Tibial nerve (tissue), 4 donors: ENCODE measurements at regions not wholly inside any gene's neighbourhood (a gene's known extent, or its start where the extent isn't known, plus 50 kb on each side); places are given as distances from the start of the nearest gene placed in this dataset.

Experiments used
- DNase-seq, 2 donors: peaks; one replicate each; pipeline ENCODE4 v3.0.0-alpha.2; 2019; ENCODE audit warnings: low spot score in 2 of 2
- H3K27ac ChIP-seq, 4 donors: fragments of 200-600 bp; sonication (generic) in 3 of 4; one replicate each; pipeline ENCODE4 v1.5.1; 2017 to 2019; ENCODE audit warnings: mild to moderate bottlenecking in 1 of 4
- H3K27me3 ChIP-seq, 2 donors: fragments of 200-600 bp; sonication (generic) in 1 of 2; one replicate each; pipeline versions ENCODE4 v1.5.1 to v1.6.0; 2017 to 2019
- H3K36me3 ChIP-seq, 3 donors: fragments of 200-600 bp; sonication (generic); one replicate each; pipeline ENCODE4 v1.5.1; 2018 to 2019
- H3K4me1 ChIP-seq, 4 donors: fragments of 200-600 bp; sonication (generic) in 3 of 4; one replicate each; pipeline ENCODE4 v1.5.1; 2017 to 2019
- H3K4me3 ChIP-seq, 4 donors: fragments of 200-600 bp; sonication (generic) in 3 of 4; one replicate each; pipeline ENCODE4 v1.5.1; 2017 to 2019; ENCODE audit warnings: mild to moderate bottlenecking in 1 of 4, moderate library complexity in 1 of 4
- H3K9me3 ChIP-seq, 4 donors: fragments of 200-600 bp; sonication (generic) in 3 of 4; one replicate each; pipeline ENCODE4 v1.5.1; 2017 to 2019
- EP300 ChIP-seq, 2 donors: sonication (generic); formaldehyde crosslinking; IDR thresholded peaks; one replicate each; pipeline ENCODE4 v1.6.1; 2017; ENCODE audit warnings: antibody characterized with exemption in 2 of 2, mild to moderate bottlenecking in 1 of 2
- POLR2A ChIP-seq, 2 donors: fragments of 450-650 bp; IDR thresholded peaks; one replicate each; pipeline ENCODE4 v1.6.1; 2017; ENCODE audit warnings: antibody characterized with exemption in 2 of 2, mild to moderate bottlenecking in 2 of 2, moderate library complexity in 2 of 2
- WGBS, 2 donors: methylation state at CpG; one replicate each; pipeline ENCODE4 v1.1.5; 2018; 5-methylcytosine and 5-hydroxymethylcytosine counted together
- TF ChIP-seq, protein P1 (sequence below), 5 experiments: fragments of 200-600 bp in 3 of 5; fragments of 450-650 bp in 2 of 5; sonication (generic) in 3 of 5; IDR thresholded peaks; one replicate each; pipeline ENCODE4 v1.5.1; 2016 to 2019; ENCODE audit warnings: antibody characterized with exemption in 5 of 5, mild to moderate bottlenecking in 3 of 5, moderate library complexity in 2 of 5

DNA sequence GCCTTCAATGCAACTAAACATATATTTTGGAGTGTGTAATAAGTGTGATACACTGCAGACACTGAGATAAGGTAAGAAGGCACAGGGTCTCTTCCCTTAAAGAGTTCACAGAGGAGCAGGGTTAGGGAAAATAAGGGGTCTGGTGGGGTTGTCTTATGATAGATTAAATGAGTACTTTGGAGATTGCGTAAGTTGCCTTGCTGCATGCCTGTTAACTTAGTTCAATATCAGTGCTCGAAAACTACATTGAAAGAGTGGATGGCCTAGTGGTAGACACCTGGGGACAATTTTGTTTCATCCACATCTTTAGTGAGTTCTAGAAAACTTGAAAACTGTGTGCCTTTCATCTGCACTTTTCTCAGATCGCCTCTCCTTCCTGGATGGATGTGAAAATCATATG lies 123.2 kb upstream of the BTBD3 start:
- TF ChIP-seq EP300 (IDR thresholded peaks at IDR 0.05) (no peak), POLR2A (IDR thresholded peaks at IDR 0.05) (no peak)
- TF ChIP-seq, protein P1, sequence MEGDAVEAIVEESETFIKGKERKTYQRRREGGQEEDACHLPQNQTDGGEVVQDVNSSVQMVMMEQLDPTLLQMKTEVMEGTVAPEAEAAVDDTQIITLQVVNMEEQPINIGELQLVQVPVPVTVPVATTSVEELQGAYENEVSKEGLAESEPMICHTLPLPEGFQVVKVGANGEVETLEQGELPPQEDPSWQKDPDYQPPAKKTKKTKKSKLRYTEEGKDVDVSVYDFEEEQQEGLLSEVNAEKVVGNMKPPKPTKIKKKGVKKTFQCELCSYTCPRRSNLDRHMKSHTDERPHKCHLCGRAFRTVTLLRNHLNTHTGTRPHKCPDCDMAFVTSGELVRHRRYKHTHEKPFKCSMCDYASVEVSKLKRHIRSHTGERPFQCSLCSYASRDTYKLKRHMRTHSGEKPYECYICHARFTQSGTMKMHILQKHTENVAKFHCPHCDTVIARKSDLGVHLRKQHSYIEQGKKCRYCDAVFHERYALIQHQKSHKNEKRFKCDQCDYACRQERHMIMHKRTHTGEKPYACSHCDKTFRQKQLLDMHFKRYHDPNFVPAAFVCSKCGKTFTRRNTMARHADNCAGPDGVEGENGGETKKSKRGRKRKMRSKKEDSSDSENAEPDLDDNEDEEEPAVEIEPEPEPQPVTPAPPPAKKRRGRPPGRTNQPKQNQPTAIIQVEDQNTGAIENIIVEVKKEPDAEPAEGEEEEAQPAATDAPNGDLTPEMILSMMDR (IDR thresholded peaks at IDR 0.05): no peak
- H3K4me3 ChIP-seq: no peak overlapping the region
- H3K36me3 ChIP-seq: no peaks in the 10 kb centered on the region
- H3K27me3 ChIP-seq: no peaks in the 10 kb centered on the region
- 92 to 97% methylated on average over 3 of the region's 3 CpGs for WGBS, 2 donors
- H3K4me1 ChIP-seq: no peaks in the 10 kb centered on the region
- no peaks in the 10 kb centered on the region for H3K9me3 ChIP-seq
- DNase-seq: no peak
- no peak overlapping the region for H3K27ac ChIP-seq

DNA sequence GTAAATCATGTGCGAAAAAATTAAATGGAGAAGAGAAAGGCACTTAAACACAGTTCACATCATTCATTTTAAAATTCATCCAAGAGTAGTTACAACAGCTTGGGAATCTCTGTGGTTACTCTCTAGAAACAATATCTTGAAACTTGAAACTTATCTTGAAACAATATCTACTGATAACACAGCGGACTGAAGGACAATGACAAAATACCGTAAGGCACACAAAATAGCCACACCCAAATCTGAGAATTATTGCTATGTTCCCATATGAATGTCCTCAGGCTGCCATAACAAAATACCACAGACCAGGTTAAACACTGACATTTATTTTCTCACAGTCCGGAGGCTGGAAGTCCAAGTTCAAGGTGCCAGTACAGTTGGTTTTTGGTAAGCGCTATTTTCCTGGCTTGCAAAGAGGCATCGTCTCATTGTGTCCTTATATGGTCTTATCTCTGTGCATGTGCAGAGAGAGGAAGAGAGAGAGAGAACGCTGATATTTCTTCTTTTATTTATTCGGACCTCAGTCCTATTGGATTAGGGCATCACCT lies 122.5 kb upstream of the BTBD3 start:
- Histone ChIP-seq H3K27me3 (no peaks in the 10 kb centered on the region), H3K9me3 (no peaks in the 10 kb centered on the region), H3K27ac (no peak overlapping the region), H3K4me1 (no peaks in the 10 kb centered on the region), H3K36me3 (no peaks in the 10 kb centered on the region), H3K4me3 (no peak overlapping the region)
- no peak for DNase-seq
- 91 to 95% methylated on average over 8 of the region's 8 CpGs for WGBS, 2 donors
- TF ChIP-seq EP300 (IDR thresholded peaks at IDR 0.05) (no peak), POLR2A (IDR thresholded peaks at IDR 0.05) (no peak)
- TF ChIP-seq, protein P1 (IDR thresholded peaks at IDR 0.05): no peak

DNA sequence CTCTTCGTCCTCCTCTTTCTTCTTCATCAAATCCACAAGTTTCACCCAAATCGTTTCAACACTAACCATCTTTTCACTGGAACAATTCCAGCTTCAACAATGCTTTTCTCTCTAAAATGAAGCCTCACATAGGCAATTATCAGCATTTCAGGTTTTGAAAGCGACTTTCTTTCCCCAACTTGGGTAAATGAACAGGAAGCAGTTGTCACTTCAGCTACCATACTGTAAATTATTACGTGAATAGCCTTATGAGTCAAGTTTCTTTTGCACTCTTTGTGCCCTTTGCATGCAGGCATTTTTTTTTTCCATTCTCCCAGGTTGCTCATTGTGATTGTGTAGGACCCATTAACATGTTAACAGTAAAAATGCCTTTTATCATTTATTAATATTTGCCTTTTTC lies 121.7 kb upstream of the BTBD3 start:
- no peak for TF ChIP-seq EP300 (IDR thresholded peaks at IDR 0.05)
- TF ChIP-seq, protein P1 (IDR thresholded peaks at IDR 0.05): no peak
- no peak for TF ChIP-seq POLR2A (IDR thresholded peaks at IDR 0.05)
- 71 to 82% methylated on average over 4 of the region's 4 CpGs for WGBS, 2 donors
- H3K9me3 ChIP-seq: no peaks in the 10 kb centered on the region
- no peaks in the 10 kb centered on the region for H3K27me3 ChIP-seq
- no peak overlapping the region for H3K4me3 ChIP-seq
- no peak for DNase-seq
- no peaks in the 10 kb centered on the region for H3K36me3 ChIP-seq
- no peaks in the 10 kb centered on the region for H3K4me1 ChIP-seq
- H3K27ac ChIP-seq: no peak overlapping the region

DNA sequence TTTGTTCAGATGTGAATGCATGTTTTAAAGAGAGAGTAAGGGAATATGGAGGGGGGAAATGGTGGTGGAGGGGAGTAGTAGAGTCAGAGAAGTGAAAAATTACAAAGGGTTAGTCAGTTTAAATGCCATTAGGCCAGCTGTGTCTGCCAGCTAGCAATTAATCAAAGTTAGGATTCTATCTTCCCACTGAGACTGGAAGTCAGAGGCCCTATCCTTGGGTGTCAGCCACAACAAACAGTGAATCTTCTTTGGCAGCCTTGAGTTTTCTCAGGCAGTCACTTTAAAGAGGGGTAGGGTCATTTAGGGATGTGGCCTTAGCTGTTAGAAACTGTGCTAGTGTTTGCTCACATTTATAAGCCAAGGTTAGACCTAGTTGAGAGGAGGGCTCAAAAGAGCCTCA lies 120.5 kb upstream of the BTBD3 start:
- H3K4me3 ChIP-seq: no peak overlapping the region
- no peak for DNase-seq
- H3K4me1 ChIP-seq: no peaks in the 10 kb centered on the region
- H3K9me3 ChIP-seq: no peaks in the 10 kb centered on the region
- H3K27ac ChIP-seq: no peak overlapping the region
- TF ChIP-seq, protein P1 (IDR thresholded peaks at IDR 0.05): no peak
- no peak for TF ChIP-seq EP300 (IDR thresholded peaks at IDR 0.05)
- no peak for TF ChIP-seq POLR2A (IDR thresholded peaks at IDR 0.05)
- no peaks in the 10 kb centered on the region for H3K27me3 ChIP-seq
- no peaks in the 10 kb centered on the region for H3K36me3 ChIP-seq

DNA sequence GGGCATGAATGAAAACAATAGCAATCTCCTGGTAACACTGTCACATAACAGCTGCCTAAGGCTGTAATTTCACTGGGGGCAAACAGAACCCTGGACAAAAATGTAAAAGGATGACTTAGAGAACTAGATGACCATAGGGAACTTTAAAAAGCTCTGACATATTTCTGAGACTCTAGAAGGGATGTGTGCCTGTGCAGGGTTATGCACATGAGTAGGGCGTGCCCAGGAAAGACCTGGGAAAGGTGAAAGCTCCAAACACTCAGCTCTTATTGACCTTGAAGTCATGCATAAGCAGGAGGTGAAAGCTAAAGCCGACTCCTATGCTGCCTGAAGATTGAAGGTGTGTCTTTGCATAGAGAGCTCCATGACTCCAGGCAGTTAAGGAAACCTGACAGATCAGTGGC lies 118.4 kb upstream of the BTBD3 start:
- Histone ChIP-seq H3K9me3 (peaks cover 0 to 4% (median 0%) of the 10 kb centered on the region in 4 donors), H3K4me1 (no peaks in the 10 kb centered on the region), H3K36me3 (no peaks in the 10 kb centered on the region), H3K4me3 (no peak overlapping the region), H3K27ac (no peak overlapping the region), H3K27me3 (no peaks in the 10 kb centered on the region)
- WGBS, 2 donors: 85 to 87% methylated on average over 2 of the region's 2 CpGs
- no peak for TF ChIP-seq POLR2A (IDR thresholded peaks at IDR 0.05)
- TF ChIP-seq EP300 (IDR thresholded peaks at IDR 0.05): no peak
- TF ChIP-seq, protein P1 (IDR thresholded peaks at IDR 0.05): no peak
- DNase-seq: no peak
